K562 (cell line): ENCODE measurements at regions not wholly inside any gene's neighbourhood (a gene's known extent, or its start where the extent isn't known, plus 50 kb on each side); places are given as distances from the start of the nearest gene placed in this dataset.
A peak's percentile ranks its signal among the peaks of the same experiment; 100 is the strongest.

ENCODE experiments used
- ATAC-seq: fragments of 200-7000 bp; cut with Tn5 transposase; 3 replicates; pipeline ENCODE4 v1.9.1; 2020; ENCODE audit warnings: moderate library complexity
- BruUV-seq: library from RNA; stranded (reverse); fragments of 400-500 nt; replicated peaks from 2 replicates; lab custom pipeline; 2021; lab: Mats Ljungman, UMichigan
- CTCF ChIA-PET: fragments of 300-600 bp; formaldehyde crosslinking; extraction: SDS; loops from one replicate; lab custom pipeline; 2021; ENCODE audit warnings: low intra/inter-chr PET ratio; lab: Yijun Ruan, JAX
- POLR2A ChIA-PET: fragments of 300-600, 350-650 bp; sonication (Branson Sonifier 250); formaldehyde crosslinking; extraction: SDS; loops from one replicate; lab custom pipeline; 2021; ENCODE audit warnings: antibody characterized with exemption, inconsistent platforms; lab: Yijun Ruan, JAX
- DNase-seq, 4 experiments: peaks; one replicate each; pipeline versions ENCODE4 v3.0.0 to v3.0.0-alpha.2; 2011 to 2018; ENCODE audit warnings: low spot score in 3 of 4, mixed read lengths in 3 of 4; ENCODE audit errors: extremely low read depth in 1 of 4
- FAIRE-seq: peaks from 2 replicates; lab custom pipeline; 2011; peaks lifted over from hg19 to GRCh38; lab: Jason Lieb, UNC
- H2AFZ ChIP-seq: 2 replicates; pipeline ENCODE4 v1.6.0; 2011; ENCODE audit warnings: low read depth, low read length, control low read depth, inconsistent platforms
- H3K27ac ChIP-seq: fragments of 200-600 bp; 3 replicates; pipeline ENCODE4 v1.8.0; 2011; ENCODE audit warnings: low read depth, mild to moderate bottlenecking, control low read depth, inconsistent platforms, low read length, moderate library complexity, mixed read lengths; ENCODE audit errors: extremely low read depth
- H3K27me3 ChIP-seq, 2 experiments: fragments of 300-600 bp in 1 of 2; 2 replicates in 1 of 2; 3 replicates in 1 of 2; pipeline versions ENCODE4 v1.6.0 to v1.8.0; 2011; ENCODE audit warnings: inconsistent platforms in 2 of 2, low read length in 2 of 2, mild to moderate bottlenecking in 1 of 2, mixed read lengths in 1 of 2, moderate library complexity in 1 of 2; ENCODE audit not compliant: control insufficient read depth in 2 of 2, insufficient read depth in 2 of 2
- H3K36me3 ChIP-seq: fragments of 300-600 bp; 3 replicates; pipeline ENCODE4 v1.8.0; 2011; ENCODE audit warnings: mild to moderate bottlenecking, low read length, inconsistent platforms; ENCODE audit not compliant: control insufficient read depth, insufficient read depth
- H3K4me1 ChIP-seq, 2 experiments: fragments of 200-600 bp in 1 of 2; replicated peaks in 1 of 2; 2 replicates in 1 of 2; 3 replicates in 1 of 2; pipeline versions ENCODE4 v1.5.1 to v1.8.0; 2011; ENCODE audit warnings: inconsistent platforms in 2 of 2, low read length in 2 of 2, mild to moderate bottlenecking in 1 of 2, mixed read lengths in 1 of 2, moderate library complexity in 1 of 2; ENCODE audit not compliant: control insufficient read depth in 2 of 2, insufficient read depth in 2 of 2
- H3K4me2 ChIP-seq: 2 replicates; pipeline ENCODE4 v1.6.1; 2011; ENCODE audit warnings: low read length, control low read depth, inconsistent platforms, mixed read lengths; ENCODE audit not compliant: insufficient read depth
- H3K4me3 ChIP-seq: fragments of 200-600 bp; sonication (generic), shearing (Covaris generic); 2 replicates; pipeline ENCODE4 v1.5.1; 2016; ENCODE audit warnings: control low read depth, inconsistent platforms
- H3K79me2 ChIP-seq: fragments of 200-600 bp; 3 replicates; pipeline ENCODE4 v1.8.0; 2011; ENCODE audit warnings: low read length, inconsistent platforms; ENCODE audit not compliant: control insufficient read depth, insufficient read depth
- H3K9ac ChIP-seq, 2 experiments: 2 replicates each; pipeline versions ENCODE4 v1.6.0 to v1.6.1; 2011; ENCODE audit warnings: low read depth in 2 of 2, low read length in 2 of 2, control low read depth in 1 of 2, inconsistent platforms in 1 of 2, mild to moderate bottlenecking in 1 of 2, mixed read lengths in 1 of 2; ENCODE audit not compliant: insufficient read depth in 1 of 2
- H3K9me1 ChIP-seq: one replicate; pipeline ENCODE4 v1.6.0; 2011; ENCODE audit warnings: inconsistent platforms, mild to moderate bottlenecking, low read length, moderate library complexity; ENCODE audit not compliant: control insufficient read depth, insufficient read depth
- H3K9me3 ChIP-seq: replicated peaks from 2 replicates; pipeline ENCODE4 v1.5.1; 2011; ENCODE audit warnings: low read depth, low read length, inconsistent platforms; ENCODE audit not compliant: control insufficient read depth, insufficient read depth
- H4K20me1 ChIP-seq: replicated peaks from 2 replicates; pipeline ENCODE4 v1.6.1; 2011; ENCODE audit warnings: low read length, inconsistent platforms, mixed read lengths; ENCODE audit not compliant: control insufficient read depth, insufficient read depth
- GTF2E2 ChIP-seq: fragments of 200-800 bp; sonication (Bioruptor generic); IDR thresholded peaks from 2 replicates; pipeline ENCODE4 v1.6.1; 2016; ENCODE audit warnings: missing genetic modification characterization, missing compliant biosample characterization
- RBM25 ChIP-seq: fragments of 200-400 bp; formaldehyde crosslinking; IDR thresholded peaks from 2 replicates; pipeline ENCODE4 v1.6.1; 2018; ENCODE audit warnings: low read length, low read depth, moderate library complexity; ENCODE audit not compliant: severe bottlenecking
- ZNF41 ChIP-seq: fragments of 250-450 bp; sonication (Bioruptor Pico); conservative IDR thresholded peaks from 2 replicates; pipeline ENCODE4 v1.4.0; 2020; ENCODE audit warnings: mild to moderate bottlenecking
- ZNF511 ChIP-seq: sonication (generic); formaldehyde crosslinking; IDR thresholded peaks from 2 replicates; pipeline ENCODE4 v1.8.0; 2022; ENCODE audit warnings: mild to moderate bottlenecking, missing genetic modification reagents
- ZNF75A ChIP-seq: fragments of 450-650 bp; formaldehyde crosslinking; IDR thresholded peaks from 2 replicates; pipeline ENCODE4 v1.4.0; 2020; ENCODE audit warnings: mild to moderate bottlenecking
- WGBS: fragments of 100-300 bp; shearing (Covaris generic); methylation state at CpG from one replicate; pipeline ENCODE4 v1.1.6; 2016; ENCODE audit warnings: low coverage, mixed read lengths; ENCODE audit not compliant: insufficient coverage; ENCODE audit errors: missing lambda C conversion rate; 5-methylcytosine and 5-hydroxymethylcytosine counted together
- in situ Hi-C: fragments of 300-500 bp; cut with MboI; formaldehyde crosslinking; loops from 4 replicates; pipeline ENCODE4 v1.15.0; 2018; ENCODE audit warnings: inconsistent platforms, mixed read lengths
- intact Hi-C: fragments of 100-400 bp; cut with micrococcal nuclease; formaldehyde crosslinking; loops from 2 replicates; pipeline ENCODE4 v1.14.2; 2022
- TF ChIP-seq, protein P1 (sequence below): fragments of 200-400 bp; formaldehyde crosslinking; IDR thresholded peaks from 2 replicates; pipeline ENCODE4 v1.6.1; 2017; ENCODE audit warnings: mild to moderate bottlenecking, low read depth, low read length, moderate library complexity

- DNase-seq (no peak), ATAC-seq (no peak), FAIRE-seq (no peak)
- ChIA-PET CTCF (no interaction called here), POLR2A (no interaction called here)
- H2AFZ ChIP-seq, result no peak overlapping the region
- in situ Hi-C loops, result no loop called here
- H3K79me2 ChIP-seq, result no peaks in the 10 kb centered on the region
- no peak overlapping the region for H3K4me3 ChIP-seq
- WGBS, result 0% methylated on average over 3 of the region's 3 CpGs
- peaks cover 15 to 26% of the 10 kb centered on the region in 2 experiments for H3K27me3 ChIP-seq
- no peaks in the 10 kb centered on the region for H3K4me1 ChIP-seq
- no peak overlapping the region for H3K4me2 ChIP-seq
- H3K9me1 ChIP-seq, result no peaks in the 10 kb centered on the region
- no peak for TF ChIP-seq GTF2E2 (tag)
- TF ChIP-seq ZNF41 (CRISPR knock-in tag), result no peak
- peak; percentile 94 for TF ChIP-seq RBM25
- TF ChIP-seq, protein P1, sequence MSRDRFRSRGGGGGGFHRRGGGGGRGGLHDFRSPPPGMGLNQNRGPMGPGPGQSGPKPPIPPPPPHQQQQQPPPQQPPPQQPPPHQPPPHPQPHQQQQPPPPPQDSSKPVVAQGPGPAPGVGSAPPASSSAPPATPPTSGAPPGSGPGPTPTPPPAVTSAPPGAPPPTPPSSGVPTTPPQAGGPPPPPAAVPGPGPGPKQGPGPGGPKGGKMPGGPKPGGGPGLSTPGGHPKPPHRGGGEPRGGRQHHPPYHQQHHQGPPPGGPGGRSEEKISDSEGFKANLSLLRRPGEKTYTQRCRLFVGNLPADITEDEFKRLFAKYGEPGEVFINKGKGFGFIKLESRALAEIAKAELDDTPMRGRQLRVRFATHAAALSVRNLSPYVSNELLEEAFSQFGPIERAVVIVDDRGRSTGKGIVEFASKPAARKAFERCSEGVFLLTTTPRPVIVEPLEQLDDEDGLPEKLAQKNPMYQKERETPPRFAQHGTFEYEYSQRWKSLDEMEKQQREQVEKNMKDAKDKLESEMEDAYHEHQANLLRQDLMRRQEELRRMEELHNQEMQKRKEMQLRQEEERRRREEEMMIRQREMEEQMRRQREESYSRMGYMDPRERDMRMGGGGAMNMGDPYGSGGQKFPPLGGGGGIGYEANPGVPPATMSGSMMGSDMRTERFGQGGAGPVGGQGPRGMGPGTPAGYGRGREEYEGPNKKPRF, result no peak
- TF ChIP-seq ZNF511 (CRISPR knock-in tag), result no peak
- TF ChIP-seq ZNF75A (CRISPR knock-in tag), result no peak
- H3K9ac ChIP-seq, result no peak overlapping the region
- intact Hi-C loops, result no loop called here
- H3K9me3 ChIP-seq, result no peaks in the 10 kb centered on the region
- H3K36me3 ChIP-seq, result no peaks in the 10 kb centered on the region
- BruUV-seq, result no TSS peak
- no peak overlapping the region for H3K27ac ChIP-seq
- no peaks in the 10 kb centered on the region for H4K20me1 ChIP-seq
Measured at GRCh38 chr6:1542764-1543163, 67.0 kb upstream of the FOXC1 start.
